H1 (cell line): ENCODE measurements at regions not wholly inside any gene's neighbourhood (a gene's known extent, or its start where the extent isn't known, plus 50 kb on each side); places are given as distances from the start of the nearest gene placed in this dataset.

ENCODE experiments used
- CTCF ChIA-PET: fragments of 300-600 bp; sonication (Branson Sonifier 250); formaldehyde crosslinking; loops from one replicate; lab custom pipeline; 2021; ENCODE audit not compliant: partially characterized antibody; lab: Charles Lee
- POLR2A ChIA-PET: fragments of 300-600 bp; sonication (Branson Sonifier 250); formaldehyde crosslinking; loops from one replicate; lab custom pipeline; 2021; ENCODE audit warnings: inconsistent platforms; ENCODE audit not compliant: partially characterized antibody; lab: Charles Lee
- DNase-seq, 2 experiments: peaks; one replicate each; pipeline versions ENCODE4 v3.0.0 to v3.0.0-alpha.2; 2010 to 2022; ENCODE audit warnings: low spot score in 2 of 2, low read depth in 1 of 2, mixed read lengths in 1 of 2
- FAIRE-seq: peaks from 2 replicates; lab custom pipeline; 2011; peaks lifted over from hg19 to GRCh38; lab: Jason Lieb, UNC
- H2AFZ ChIP-seq: 2 replicates; pipeline ENCODE4 v1.8.1; 2012; ENCODE audit warnings: low read length, inconsistent platforms
- H2AK5ac ChIP-seq: 2 replicates; pipeline ENCODE4 v1.6.1; 2013; ENCODE audit warnings: low read depth, low read length
- H2BK120ac ChIP-seq: replicated peaks from 2 replicates; pipeline ENCODE3; 2013; ENCODE audit warnings: low read depth, low read length, inconsistent platforms
- H2BK12ac ChIP-seq: 2 replicates; pipeline ENCODE4 v1.6.1; 2013; ENCODE audit warnings: low read depth, low read length
- H2BK15ac ChIP-seq: 2 replicates; pipeline ENCODE4 v1.6.1; 2013; ENCODE audit warnings: low read length
- H2BK20ac ChIP-seq: 2 replicates; pipeline ENCODE4 v1.6.1; 2013; ENCODE audit warnings: low read length
- H2BK5ac ChIP-seq: 2 replicates; pipeline ENCODE4 v1.6.1; 2013; ENCODE audit warnings: low read depth, low read length
- H3K14ac ChIP-seq: 2 replicates; pipeline ENCODE4 v1.6.1; 2013; ENCODE audit warnings: inconsistent platforms; ENCODE audit not compliant: insufficient read length
- H3K18ac ChIP-seq: 2 replicates; pipeline ENCODE4 v1.6.1; 2013; ENCODE audit warnings: low read length; ENCODE audit errors: extremely low read depth
- H3K23ac ChIP-seq: 2 replicates; pipeline ENCODE4 v1.6.1; 2013; ENCODE audit warnings: inconsistent platforms; ENCODE audit not compliant: insufficient read length
- H3K23me2 ChIP-seq: 2 replicates; pipeline ENCODE4 v1.6.1; 2013; ENCODE audit warnings: low read depth, low read length
- H3K27ac ChIP-seq: 2 replicates; pipeline ENCODE4 v1.6.1; 2011; ENCODE audit warnings: low read depth, low read length, inconsistent platforms
- H3K27me3 ChIP-seq, 4 experiments: replicated peaks in 1 of 4; 1 replicate in 1 of 4; 2 replicates in 3 of 4; pipeline versions ENCODE4 v1.6.1 to v1.8.1; 2011 to 2013; ENCODE audit warnings: low read length in 3 of 4, mild to moderate bottlenecking in 3 of 4, inconsistent platforms in 2 of 4, mixed read lengths in 2 of 4, moderate library complexity in 1 of 4; ENCODE audit not compliant: control insufficient read depth in 3 of 4, insufficient read depth in 3 of 4; ENCODE audit errors: extremely low read depth in 1 of 4
- H3K36me3 ChIP-seq, 4 experiments: 2 replicates each; pipeline versions ENCODE4 v1.6.1 to v1.8.1; 2011 to 2013; ENCODE audit warnings: mild to moderate bottlenecking in 4 of 4, low read length in 3 of 4, moderate library complexity in 2 of 4, control low read depth in 1 of 4, inconsistent platforms in 1 of 4; ENCODE audit not compliant: insufficient read depth in 4 of 4, control insufficient read depth in 2 of 4
- H3K4ac ChIP-seq: replicated peaks from 2 replicates; pipeline ENCODE3; 2013; ENCODE audit warnings: low read length, low read depth, mixed read lengths, inconsistent platforms; ENCODE audit not compliant: insufficient read length
- H3K4me1 ChIP-seq, 4 experiments: replicated peaks in 1 of 4; 1 replicate in 1 of 4; 2 replicates in 3 of 4; pipeline versions ENCODE4 v1.6.1 to v1.8.1; 2011 to 2013; ENCODE audit warnings: low read length in 3 of 4, inconsistent platforms in 2 of 4, mixed read lengths in 1 of 4; ENCODE audit not compliant: insufficient read depth in 4 of 4, control insufficient read depth in 3 of 4
- H3K4me2 ChIP-seq, 2 experiments: 2 replicates each; pipeline versions ENCODE4 v1.6.1 to v1.8.1; 2011 to 2013; ENCODE audit warnings: low read depth in 2 of 2, low read length in 2 of 2, control low read depth in 1 of 2, inconsistent platforms in 1 of 2, mild to moderate bottlenecking in 1 of 2; ENCODE audit not compliant: insufficient read depth in 1 of 2
- H3K4me3 ChIP-seq, 4 experiments: fragments of 200-600, 300-600 bp in 1 of 4; sonication (generic), shearing (Covaris generic), sonication (Bioruptor Twin) in 1 of 4; 2 replicates each; pipeline versions ENCODE4 v1.5.1 to v1.8.1; 2011 to 2016; ENCODE audit warnings: low read length in 4 of 4, low read depth in 3 of 4, control low read depth in 2 of 4, inconsistent platforms in 2 of 4, mild to moderate bottlenecking in 2 of 4, mixed read lengths in 1 of 4, moderate library complexity in 1 of 4; ENCODE audit not compliant: insufficient read depth in 2 of 4; ENCODE audit errors: extremely low read depth in 1 of 4
- H3K56ac ChIP-seq: replicated peaks from 2 replicates; pipeline ENCODE3; 2013; ENCODE audit warnings: low read depth, mild to moderate bottlenecking, mixed read lengths, low read length, inconsistent platforms; ENCODE audit not compliant: insufficient read length
- H3K79me1 ChIP-seq: 2 replicates; pipeline ENCODE4 v1.6.1; 2013; ENCODE audit warnings: low read depth, low read length, control low read depth
- H3K79me2 ChIP-seq, 2 experiments: 2 replicates each; pipeline versions ENCODE4 v1.6.1 to v1.8.1; 2012 to 2013; ENCODE audit warnings: low read length in 2 of 2, mild to moderate bottlenecking in 2 of 2, inconsistent platforms in 1 of 2; ENCODE audit not compliant: insufficient read depth in 2 of 2, control insufficient read depth in 1 of 2
- H3K9ac ChIP-seq, 4 experiments: replicated peaks in 1 of 4; 1 replicate in 1 of 4; 2 replicates in 3 of 4; pipeline versions ENCODE4 v1.6.1 to v1.8.1; 2011 to 2013; ENCODE audit warnings: low read depth in 3 of 4, low read length in 3 of 4, control low read depth in 2 of 4, mild to moderate bottlenecking in 2 of 4, moderate library complexity in 2 of 4, inconsistent platforms in 1 of 4; ENCODE audit errors: extremely low read depth in 1 of 4
- H3K9me3 ChIP-seq, 2 experiments: 2 replicates each; pipeline versions ENCODE4 v1.6.1 to v1.8.1; 2012 to 2013; ENCODE audit warnings: mild to moderate bottlenecking in 2 of 2, moderate library complexity in 2 of 2, control low read depth in 1 of 2, inconsistent platforms in 1 of 2, low read depth in 1 of 2, low read length in 1 of 2, mixed read lengths in 1 of 2; ENCODE audit not compliant: insufficient read depth in 2 of 2
- H4K20me1 ChIP-seq, 2 experiments: replicated peaks in 1 of 2; 2 replicates each; pipeline versions ENCODE3 to v1.8.1; 2011 to 2013; ENCODE audit warnings: inconsistent platforms in 2 of 2, low read length in 2 of 2, mild to moderate bottlenecking in 1 of 2; ENCODE audit not compliant: insufficient read depth in 2 of 2, control insufficient read depth in 1 of 2
- H4K5ac ChIP-seq: 2 replicates; pipeline ENCODE4 v1.6.1; 2013; ENCODE audit warnings: low read length, low read depth, mixed read lengths, inconsistent platforms; ENCODE audit not compliant: insufficient read length
- H4K8ac ChIP-seq: 2 replicates; pipeline ENCODE4 v1.8.0; 2013; ENCODE audit warnings: mild to moderate bottlenecking, moderate library complexity, low read length, inconsistent platforms; ENCODE audit not compliant: insufficient read depth; ENCODE audit errors: extremely low read depth
- H4K91ac ChIP-seq: replicated peaks from 2 replicates; pipeline ENCODE3; 2013; ENCODE audit warnings: low read length, mixed read lengths, inconsistent platforms; ENCODE audit not compliant: insufficient read length
- BRCA1 ChIP-seq: IDR thresholded peaks from 2 replicates; pipeline ENCODE4 v1.6.1; 2012; ENCODE audit warnings: low read depth, low read length, improper control_type of control experiment
- CREB1 ChIP-seq: IDR thresholded peaks from 2 replicates; pipeline ENCODE4 v1.6.1; 2012; ENCODE audit warnings: inconsistent platforms
- WGBS, 2 experiments: shearing (Covaris generic) in 1 of 2; methylation state at CpG; one replicate each; pipeline versions ENCODE4 v1.1.6 to v1.1.7; 2013 to 2015; ENCODE audit warnings: low lambda C conversion rate in 2 of 2, mixed read lengths in 2 of 2, inconsistent platforms in 1 of 2, low coverage in 1 of 2, missing lambda C conversion rate in 1 of 2; ENCODE audit not compliant: insufficient replicate concordance in 2 of 2, insufficient coverage in 1 of 2, insufficient read length in 1 of 2; ENCODE audit errors: extremely low coverage in 1 of 2, missing lambda C conversion rate in 1 of 2; 5-methylcytosine and 5-hydroxymethylcytosine counted together

- H3K4me1 ChIP-seq, result no peaks in the 10 kb centered on the region
- 94% methylated on average over 5 of the region's 5 CpGs; no CpG with 5 or more reads in 1 of the 2 experiments for WGBS, 2 experiments
- no peak overlapping the region for H3K4me3 ChIP-seq
- H3K18ac ChIP-seq, result no peak overlapping the region
- H2AK5ac ChIP-seq, result no peak overlapping the region
- H3K27me3 ChIP-seq, result no peaks in the 10 kb centered on the region
- H3K4me2 ChIP-seq, result no peak overlapping the region
- no peak overlapping the region for H3K27ac ChIP-seq
- H3K4ac ChIP-seq, result no peak overlapping the region
- no peaks in the 10 kb centered on the region for H3K9me3 ChIP-seq
- no peak overlapping the region for H2AFZ ChIP-seq
- FAIRE-seq (no peak), DNase-seq (no peak)
- H3K23ac ChIP-seq, result no peak overlapping the region
- no peak overlapping the region for H3K14ac ChIP-seq
- H4K8ac ChIP-seq, result no peak overlapping the region
- no peaks in the 10 kb centered on the region for H3K79me1 ChIP-seq
- no peak overlapping the region for H4K91ac ChIP-seq
- POLR2A ChIA-PET, result no interaction called here
- H3K79me2 ChIP-seq, result no peaks in the 10 kb centered on the region
- H2BK5ac ChIP-seq, result no peak overlapping the region
- no peak overlapping the region for H2BK12ac ChIP-seq
- H4K5ac ChIP-seq, result no peak overlapping the region
- CTCF ChIA-PET, result no interaction called here
- H3K9ac ChIP-seq, result no peak overlapping the region
- no peak overlapping the region for H2BK20ac ChIP-seq
- TF ChIP-seq BRCA1, result no peak
- no peak for TF ChIP-seq CREB1
- H4K20me1 ChIP-seq, result peaks cover 0 to 2% of the 10 kb centered on the region in 2 experiments
- no peaks in the 10 kb centered on the region for H3K23me2 ChIP-seq
- no peak overlapping the region for H2BK120ac ChIP-seq
- H3K56ac ChIP-seq, result no peak overlapping the region
- H2BK15ac ChIP-seq, result no peak overlapping the region
- H3K36me3 ChIP-seq, result no peaks in the 10 kb centered on the region
Observed at GRCh38 chr12:58781609-58782008, 138.7 kb downstream of the LRIG3 start.
